ENCODE measurements at regions not wholly inside any gene's neighbourhood (a gene's known extent, or its start where the extent isn't known, plus 50 kb on each side); places are given as distances from the start of the nearest gene placed in this dataset.

DNA sequence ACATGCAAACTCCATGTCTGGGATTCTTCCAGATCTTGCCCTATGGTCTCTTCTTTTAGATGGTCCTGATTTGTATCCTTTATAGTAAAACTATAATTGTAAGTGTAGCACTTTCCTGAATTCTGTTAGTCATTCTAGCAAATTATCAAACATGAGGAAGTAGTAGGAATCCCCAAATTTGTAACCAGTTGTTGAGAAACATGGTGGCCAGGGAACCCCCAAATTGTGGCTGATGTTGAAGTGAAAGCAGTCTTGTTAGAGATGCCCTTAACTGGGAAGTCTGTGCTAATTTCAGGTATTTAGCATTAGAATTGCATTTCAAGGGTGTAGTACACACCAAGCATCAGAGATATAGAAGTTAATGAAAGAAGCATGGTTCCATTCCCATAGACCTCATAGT, 180.4 kb upstream of the STT3B start:
- H3K4me3 ChIP-seq (ENCODE audit: low read depth, low read length): no peak overlapping the region
- no peak for DNase-seq (ENCODE audit: low read depth)
- TF ChIP-seq, protein P1, sequence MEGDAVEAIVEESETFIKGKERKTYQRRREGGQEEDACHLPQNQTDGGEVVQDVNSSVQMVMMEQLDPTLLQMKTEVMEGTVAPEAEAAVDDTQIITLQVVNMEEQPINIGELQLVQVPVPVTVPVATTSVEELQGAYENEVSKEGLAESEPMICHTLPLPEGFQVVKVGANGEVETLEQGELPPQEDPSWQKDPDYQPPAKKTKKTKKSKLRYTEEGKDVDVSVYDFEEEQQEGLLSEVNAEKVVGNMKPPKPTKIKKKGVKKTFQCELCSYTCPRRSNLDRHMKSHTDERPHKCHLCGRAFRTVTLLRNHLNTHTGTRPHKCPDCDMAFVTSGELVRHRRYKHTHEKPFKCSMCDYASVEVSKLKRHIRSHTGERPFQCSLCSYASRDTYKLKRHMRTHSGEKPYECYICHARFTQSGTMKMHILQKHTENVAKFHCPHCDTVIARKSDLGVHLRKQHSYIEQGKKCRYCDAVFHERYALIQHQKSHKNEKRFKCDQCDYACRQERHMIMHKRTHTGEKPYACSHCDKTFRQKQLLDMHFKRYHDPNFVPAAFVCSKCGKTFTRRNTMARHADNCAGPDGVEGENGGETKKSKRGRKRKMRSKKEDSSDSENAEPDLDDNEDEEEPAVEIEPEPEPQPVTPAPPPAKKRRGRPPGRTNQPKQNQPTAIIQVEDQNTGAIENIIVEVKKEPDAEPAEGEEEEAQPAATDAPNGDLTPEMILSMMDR (IDR thresholded peaks at IDR 0.05; ENCODE audit: control insufficient read depth, extremely low read depth, insufficient read depth): no peak

DNA sequence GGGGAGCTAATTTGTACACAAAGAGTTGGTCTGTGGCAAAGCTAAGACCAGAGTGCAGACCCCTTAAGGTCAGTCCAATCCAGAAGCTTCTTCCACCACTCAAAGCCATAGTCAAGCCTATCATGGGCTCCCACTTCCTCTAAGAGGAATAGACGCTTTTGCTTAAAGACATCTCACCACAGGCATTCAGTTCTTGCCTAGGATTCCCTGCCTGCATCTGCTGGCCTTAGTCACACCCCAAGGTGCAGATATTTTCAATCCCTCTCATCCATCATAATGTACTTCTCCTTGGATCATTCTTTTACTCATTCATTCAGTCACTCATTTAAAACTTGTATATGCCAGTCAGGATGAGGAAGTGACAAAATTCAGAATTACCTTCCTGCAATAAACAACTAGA, 179.6 kb upstream of the STT3B start:
- TF ChIP-seq, protein P1 (IDR thresholded peaks at IDR 0.05; ENCODE audit: control insufficient read depth, extremely low read depth, insufficient read depth): no peak
- H3K4me3 ChIP-seq (ENCODE audit: low read depth, low read length): no peak overlapping the region
- DNase-seq (ENCODE audit: low read depth): no peak

DNA sequence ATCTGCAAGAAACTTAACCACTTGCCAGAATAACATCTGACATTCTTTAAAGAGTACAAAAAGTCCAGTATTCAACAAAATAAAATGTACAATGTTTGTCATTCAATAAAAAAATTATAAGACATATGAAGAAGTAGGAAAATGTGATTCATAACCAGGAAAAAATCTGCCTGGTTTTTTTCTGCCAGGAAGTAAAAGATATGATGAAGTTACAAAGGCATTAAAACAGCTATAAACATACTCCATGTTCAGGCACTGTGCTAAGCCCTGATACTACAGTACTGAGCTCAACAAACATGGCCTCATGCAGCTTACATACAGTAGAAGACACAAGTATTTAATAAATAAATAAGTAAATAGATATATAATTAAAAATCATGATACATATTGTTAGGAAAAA, 178.4 kb upstream of the STT3B start:
- DNase-seq (ENCODE audit: low read depth): no peak
- TF ChIP-seq, protein P1 (IDR thresholded peaks at IDR 0.05; ENCODE audit: control insufficient read depth, extremely low read depth, insufficient read depth): no peak
- H3K4me3 ChIP-seq (ENCODE audit: low read depth, low read length): no peak overlapping the region

DNA sequence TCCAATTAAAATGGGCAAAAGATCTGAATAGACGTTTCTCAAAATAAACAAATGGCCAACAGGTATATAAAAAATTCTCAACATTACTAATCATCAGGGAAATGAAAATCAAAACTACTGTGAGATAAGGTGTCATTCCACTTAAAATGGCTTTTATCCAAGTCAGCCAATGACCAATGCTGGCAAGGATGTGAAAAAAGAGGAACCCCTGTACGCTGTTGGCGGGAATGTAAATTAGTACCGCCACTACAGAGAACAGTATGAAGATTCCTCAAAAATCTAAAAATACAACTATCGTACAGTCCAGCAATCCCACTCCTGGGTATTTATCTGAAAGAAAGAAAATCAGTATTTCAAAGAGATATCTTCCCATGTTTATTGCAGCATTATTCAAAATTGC, 176.9 kb upstream of the STT3B start:
- DNase-seq (ENCODE audit: low read depth): no peak
- no peak overlapping the region for H3K4me3 ChIP-seq (ENCODE audit: low read depth, low read length)
- TF ChIP-seq, protein P1 (IDR thresholded peaks at IDR 0.05; ENCODE audit: control insufficient read depth, extremely low read depth, insufficient read depth): no peak

DNA sequence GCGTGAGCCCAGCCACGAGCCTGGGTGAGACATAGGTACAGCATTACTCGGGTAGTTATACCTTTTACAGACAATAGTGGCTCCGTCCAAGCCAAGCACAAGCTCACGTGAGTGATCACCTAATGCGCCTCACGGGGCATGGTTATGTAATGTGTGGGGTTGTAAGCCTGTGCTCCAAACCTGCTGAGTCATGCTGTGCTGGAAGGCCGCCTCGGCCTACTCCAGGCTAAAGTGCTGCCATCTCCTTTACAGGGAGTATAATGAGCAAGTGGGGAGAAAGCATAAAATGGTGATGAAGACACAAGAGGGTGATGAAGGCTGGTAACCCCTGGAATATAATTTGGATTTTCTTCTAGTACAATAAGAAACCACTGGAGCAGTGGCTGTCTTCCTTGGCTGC, 175.8 kb upstream of the STT3B start:
- TF ChIP-seq, protein P1 (IDR thresholded peaks at IDR 0.05; ENCODE audit: control insufficient read depth, extremely low read depth, insufficient read depth): no peak
- no peak overlapping the region for H3K4me3 ChIP-seq (ENCODE audit: low read depth, low read length)
- DNase-seq (ENCODE audit: low read depth): no peak

DNA sequence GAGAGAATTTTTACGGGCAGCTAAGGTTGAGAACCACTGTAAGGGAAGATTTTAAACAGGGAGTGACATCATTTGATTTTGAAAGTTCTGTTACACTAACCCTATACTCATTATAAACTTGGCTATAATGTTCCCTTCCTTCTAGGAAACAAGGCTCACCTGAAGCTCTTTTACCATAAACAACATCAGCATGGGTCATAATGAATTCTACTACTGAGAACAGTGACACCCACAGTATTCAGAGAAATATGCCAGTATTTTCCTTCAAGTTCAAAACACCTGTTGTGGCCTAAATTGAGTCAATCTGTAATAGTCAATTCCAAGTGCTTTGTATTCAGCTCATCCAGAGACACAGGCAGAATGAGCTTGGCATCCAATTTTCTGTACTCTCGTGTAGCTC, 175.3 kb upstream of the STT3B start:
- TF ChIP-seq, protein P1 (IDR thresholded peaks at IDR 0.05; ENCODE audit: control insufficient read depth, extremely low read depth, insufficient read depth): no peak
- H3K4me3 ChIP-seq (ENCODE audit: low read depth, low read length): no peak overlapping the region
- DNase-seq (ENCODE audit: low read depth): no peak

DNA sequence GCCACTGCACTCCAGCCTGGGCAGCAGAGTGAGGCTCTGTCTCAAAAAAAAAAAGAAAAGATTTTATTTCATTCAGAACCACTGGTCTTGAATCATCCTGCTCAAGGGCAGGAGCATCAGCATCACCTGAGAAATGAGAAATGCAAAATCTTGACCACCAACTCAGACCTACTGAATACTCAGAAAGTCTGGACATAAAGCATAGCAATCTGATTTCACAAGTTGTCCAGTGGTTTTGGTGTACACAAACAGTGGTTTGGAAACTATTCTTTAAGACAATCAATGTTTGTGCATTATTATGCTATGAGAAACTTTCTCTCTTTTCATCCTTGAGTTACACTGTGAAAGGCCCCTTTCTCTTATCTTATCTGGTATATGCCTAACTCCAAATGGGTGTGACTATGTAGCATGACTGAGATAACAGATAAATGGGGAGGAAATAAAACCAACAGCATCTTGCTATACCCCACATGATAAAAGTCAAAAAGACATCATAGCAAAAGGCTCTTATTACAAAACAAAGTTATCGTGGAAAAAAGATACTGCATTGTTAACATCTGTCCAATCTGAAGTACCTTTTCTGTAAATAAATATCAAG, 174.2 kb upstream of the STT3B start:
- H3K4me3 ChIP-seq (ENCODE audit: low read depth, low read length): no peak overlapping the region
- DNase-seq (ENCODE audit: low read depth): no peak
- TF ChIP-seq, protein P1 (IDR thresholded peaks at IDR 0.05; ENCODE audit: control insufficient read depth, extremely low read depth, insufficient read depth): no peak

All from LNCaP clone FGC (cell line).